GM19463 (cell line): ENCODE measurements at regions not wholly inside any gene's neighbourhood (a gene's known extent, or its start where the extent isn't known, plus 50 kb on each side); places are given as distances from the start of the nearest gene placed in this dataset.

Source experiments
- ATAC-seq: cut with Tn5 transposase; IDR thresholded peaks from one replicate; pipeline ENCODE4 v1.9.1; 2021; ENCODE audit warnings: mild to moderate bottlenecking, moderate library complexity; ENCODE audit not compliant: unreplicated experiment

GRCh38 chr6:87938287-87938686 lies 109.4 kb upstream of the SPACA1 start:
- ATAC-seq: no peak

- no peak for ATAC-seq
These were observed 111.6 kb upstream of the SPACA1 start for GRCh38 chr6:87936065-87936464.

GRCh38 chr6:87935196-87935595 lies 112.4 kb upstream of the SPACA1 start:
- no peak for ATAC-seq

GRCh38 chr6:87932361-87932760 lies 115.3 kb upstream of the SPACA1 start:
- ATAC-seq: no peak

GRCh38 chr6:87929843-87930288 lies 117.8 kb upstream of the SPACA1 start:
- ATAC-seq: peak; percentile 52

GRCh38 chr6:87926687-87927086 lies 121.0 kb upstream of the SPACA1 start:
- no peak for ATAC-seq

GRCh38 chr6:87926072-87926471 lies 121.6 kb upstream of the SPACA1 start:
- no peak for ATAC-seq

GRCh38 chr6:87925373-87926060 lies 122.1 kb upstream of the SPACA1 start:
- ATAC-seq: peak; percentile 44

- no peak for ATAC-seq
These were observed 124.1 kb upstream of the SPACA1 start for GRCh38 chr6:87923389-87924050.

GRCh38 chr6:87922947-87923330 lies 124.7 kb upstream of the SPACA1 start:
- ATAC-seq: peak; percentile 64

GRCh38 chr6:87922196-87922946 lies 125.3 kb upstream of the SPACA1 start:
- peak; percentile 6 for ATAC-seq

- ATAC-seq: no peak
These were observed 126.6 kb upstream of the SPACA1 start for GRCh38 chr6:87921034-87921433.

- ATAC-seq: no peak
These were observed 127.4 kb upstream of the SPACA1 start for GRCh38 chr6:87920245-87920644.

- ATAC-seq: no peak
These were observed 128.2 kb upstream of the SPACA1 start for GRCh38 chr6:87919416-87919815.

- ATAC-seq: no peak
These were observed 128.6 kb upstream of the SPACA1 start for GRCh38 chr6:87919001-87919400.

GRCh38 chr6:87918461-87918941 lies 129.1 kb upstream of the SPACA1 start:
- ATAC-seq: no peak

- ATAC-seq: no peak
These were observed 129.8 kb upstream of the SPACA1 start for GRCh38 chr6:87917886-87918285.

GRCh38 chr6:87916446-87916845 lies 131.2 kb upstream of the SPACA1 start:
- ATAC-seq: no peak

- peak; percentile 45 for ATAC-seq
These were observed 132.8 kb upstream of the SPACA1 start for GRCh38 chr6:87914637-87915395.

GRCh38 chr6:87913974-87914373 lies 133.7 kb upstream of the SPACA1 start:
- ATAC-seq: no peak

GRCh38 chr6:87912102-87912501 lies 135.5 kb upstream of the SPACA1 start:
- ATAC-seq: no peak
